Head of caudate nucleus (tissue), 42 donors: ENCODE measurements at regions not wholly inside any gene's neighbourhood (a gene's known extent, or its start where the extent isn't known, plus 50 kb on each side); places are given as distances from the start of the nearest gene placed in this dataset.

ENCODE experiments used
- DNase-seq, 42 donors: peaks; one replicate each; pipeline versions ENCODE4 v3.0.0 to v3.0.0-alpha.2; 2020 to 2021; ENCODE audit warnings: mixed read lengths in 7 of 42
- intact Hi-C: fragments of 100-400 bp; cut with DNase I; formaldehyde crosslinking; loops from one replicate; pipeline ENCODE4 v1.15.0; 2022

DNA sequence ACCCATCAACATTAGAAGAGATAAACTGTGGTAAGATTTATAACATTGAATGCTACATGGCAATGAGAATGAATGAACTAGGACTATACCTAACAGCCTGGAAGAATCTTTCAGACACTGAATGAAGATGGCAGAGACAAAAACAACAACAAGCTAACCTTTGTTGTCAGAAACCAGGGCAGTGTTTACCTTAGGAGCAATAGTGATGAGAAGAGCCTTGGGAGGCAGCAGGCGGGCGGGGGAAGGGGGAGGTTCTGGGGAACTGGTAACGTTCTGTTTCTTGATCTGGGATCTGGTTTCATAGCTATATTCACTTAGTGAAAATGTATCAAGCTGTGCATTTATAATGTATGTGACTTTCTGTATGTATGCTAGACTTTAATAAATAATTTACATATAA lies 139.0 kb upstream of the TNRC6C start:
- intact Hi-C loops, result no loop called here
- no peak for DNase-seq

DNA sequence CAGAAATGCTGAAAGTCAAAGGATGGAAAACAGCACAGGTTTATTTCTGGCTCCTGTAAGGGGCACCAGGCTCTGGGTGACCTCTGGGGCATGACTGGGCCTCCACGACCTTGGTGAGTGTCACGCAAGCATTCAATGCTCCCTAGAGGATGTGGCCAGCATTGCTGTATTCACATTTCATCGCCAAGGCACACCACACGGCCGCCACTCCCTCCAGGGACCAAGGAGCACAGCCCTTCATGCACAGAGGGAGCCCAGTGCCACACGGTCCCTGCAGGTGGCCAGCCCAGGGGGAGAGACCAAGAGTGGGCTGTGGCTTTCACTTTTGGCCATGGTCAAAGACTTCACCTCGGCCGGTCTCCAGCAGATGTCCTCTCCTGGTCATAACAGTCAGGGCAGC lies 137.4 kb upstream of the TNRC6C start:
- intact Hi-C loops, result no loop called here
- DNase-seq, result peak in 7 of 42 donors; percentile 14 to 57 (median 32)

DNA sequence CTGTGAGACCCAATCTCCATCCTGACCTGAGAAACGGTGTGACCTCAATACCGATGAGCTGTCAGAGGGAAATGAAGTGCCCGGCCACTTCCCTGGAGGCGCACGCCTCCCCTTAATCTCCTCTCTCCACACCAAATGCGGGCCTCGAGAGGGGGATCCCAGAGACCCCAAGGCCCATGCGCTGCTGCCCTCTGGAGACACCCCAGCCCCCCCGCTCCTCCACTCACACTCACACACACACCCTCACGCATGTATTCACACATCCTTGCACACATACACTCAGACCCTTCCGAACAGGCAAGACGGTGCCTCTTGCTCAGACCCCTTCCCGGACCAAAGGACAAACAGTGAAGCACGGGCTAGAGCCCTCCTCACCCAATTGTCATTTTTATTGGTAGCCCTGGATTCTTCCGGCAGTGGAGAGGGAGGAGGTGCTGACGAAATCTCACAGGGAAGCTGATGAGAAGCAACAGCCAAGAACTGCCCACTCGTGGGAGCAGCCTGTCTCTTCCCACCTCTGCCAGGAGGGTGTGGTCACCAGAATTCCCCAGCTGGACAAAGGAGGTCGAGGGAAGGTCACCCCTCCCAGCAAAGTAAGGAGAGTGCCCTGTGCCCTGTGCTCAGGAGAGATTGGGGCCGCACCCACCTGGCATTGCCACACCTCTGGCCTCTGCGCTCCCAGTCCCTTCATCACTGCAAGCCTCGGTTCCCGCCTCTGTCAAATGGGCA lies 136.0 kb upstream of the TNRC6C start:
- intact Hi-C loops, result no loop called here
- no peak for DNase-seq

DNA sequence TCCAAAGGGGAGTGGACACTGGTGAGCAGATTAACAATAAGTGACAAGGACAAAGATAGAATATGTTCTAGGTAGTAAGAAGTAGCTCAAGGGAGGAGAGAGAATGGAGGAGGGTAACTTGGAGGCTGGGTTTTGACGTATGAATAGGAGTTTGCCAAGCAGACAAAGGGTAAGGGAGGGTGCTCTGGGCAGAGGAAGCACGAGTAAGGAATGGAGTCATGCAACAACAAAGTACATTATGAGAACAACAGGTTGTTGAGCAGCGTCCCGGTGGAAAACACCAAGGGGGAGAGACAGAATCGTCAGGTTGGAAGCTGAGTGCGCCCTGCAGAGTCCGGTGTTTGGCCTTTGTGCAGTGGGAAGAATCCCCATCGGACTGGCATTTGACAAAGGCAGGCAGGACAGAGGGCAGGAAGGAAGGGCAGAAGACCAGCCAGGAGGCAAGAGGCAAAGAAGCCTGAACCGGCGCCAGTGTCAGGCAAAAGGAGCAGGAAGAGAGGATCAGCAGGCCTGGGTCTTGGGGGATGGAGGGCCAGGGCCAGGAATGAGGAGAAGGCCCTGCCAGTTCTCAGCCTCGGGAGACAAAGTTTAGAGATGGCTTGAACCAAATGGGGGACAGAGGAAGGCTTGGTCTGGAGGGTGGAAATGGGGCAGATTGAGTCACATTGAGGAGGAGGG lies 134.3 kb upstream of the TNRC6C start:
- DNase-seq, result no peak
- intact Hi-C loops, result no loop called here

DNA sequence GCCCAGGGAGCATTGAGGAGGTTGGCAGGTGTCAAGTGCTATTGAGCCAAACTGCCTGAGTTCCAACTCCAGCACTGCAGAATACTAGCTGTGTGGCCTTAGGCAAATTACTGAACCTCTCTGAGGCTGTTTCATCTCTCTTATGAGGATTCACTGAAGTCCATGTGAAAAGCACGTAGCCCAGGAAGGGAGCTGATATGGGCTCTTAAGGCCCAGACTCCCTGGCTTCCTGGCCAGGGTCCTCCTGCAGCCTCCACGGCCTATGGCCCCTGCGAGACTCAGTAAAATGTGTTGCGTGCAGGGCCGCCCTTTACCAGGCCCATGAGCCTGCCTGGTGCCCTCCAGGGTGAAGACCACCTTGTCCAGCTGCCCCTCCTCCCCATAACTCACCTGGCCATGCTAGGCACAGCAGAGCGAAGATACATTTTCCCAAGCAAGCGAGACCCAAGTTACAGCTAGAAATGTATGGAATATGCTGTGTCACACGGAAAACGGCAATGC lies 133.7 kb upstream of the TNRC6C start:
- intact Hi-C loops, result no loop called here
- peak in 2 of 42 donors; percentile 6 to 13 for DNase-seq

DNA sequence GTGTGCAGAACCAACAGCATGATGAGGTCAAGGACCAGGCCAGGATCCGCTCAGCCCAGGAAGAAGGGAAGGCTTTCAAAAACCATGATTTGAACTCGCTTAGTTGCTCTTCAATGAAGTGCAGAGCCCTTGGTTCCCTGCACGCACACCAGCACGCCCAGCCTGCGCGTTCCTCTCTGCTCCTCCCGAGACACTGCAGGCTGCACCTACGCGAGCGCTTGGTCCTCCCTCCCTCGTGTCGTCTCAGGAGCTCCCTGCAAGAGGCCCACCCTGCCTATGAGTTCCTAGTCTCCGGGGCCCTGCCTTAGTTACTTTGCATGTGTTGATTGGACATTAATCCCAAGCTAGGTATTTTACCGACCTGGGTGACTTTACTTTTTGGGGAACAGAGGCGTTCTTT lies 132.9 kb upstream of the TNRC6C start:
- DNase-seq, result peak in 36 of 42 donors; percentile 18 to 88 (median 62)
- intact Hi-C loops, result no loop called here

DNA sequence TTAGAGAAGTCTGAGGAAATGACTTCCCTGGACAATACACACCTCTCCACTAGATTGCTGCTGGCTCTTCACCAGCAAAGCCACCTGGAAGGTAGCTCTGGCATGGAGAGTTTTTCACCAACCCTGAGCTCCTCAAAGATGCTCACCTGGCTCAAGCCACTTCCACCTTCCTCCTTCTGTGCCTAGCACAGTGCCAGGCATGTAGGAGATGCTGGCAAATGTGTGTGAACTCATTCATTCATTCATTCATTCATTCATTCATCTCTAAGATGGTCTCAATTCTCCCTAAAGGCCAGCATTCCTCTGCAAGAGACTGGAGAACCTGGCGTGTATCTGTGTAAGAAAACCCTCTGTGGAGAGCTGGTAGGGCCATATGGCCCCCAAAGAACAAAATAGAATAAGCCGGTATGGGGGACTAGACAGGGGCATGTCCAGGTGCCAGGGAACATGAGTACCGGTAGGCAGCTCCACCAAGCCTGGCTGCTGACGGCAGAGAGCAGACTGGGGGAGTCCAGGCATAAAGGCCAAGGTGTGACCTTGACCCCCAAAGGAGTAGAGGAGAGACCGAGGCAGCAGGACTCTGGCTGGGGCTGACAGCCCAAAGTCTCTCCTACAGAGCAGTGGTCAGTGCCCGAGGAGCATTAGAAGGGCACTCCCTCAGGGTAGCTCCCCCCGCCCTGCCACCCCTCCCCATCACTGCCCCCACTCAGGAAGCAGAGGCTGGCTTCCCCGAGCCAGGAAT lies 132.2 kb upstream of the TNRC6C start:
- peak in 5 of 42 donors; percentile 3 to 15 (median 8) for DNase-seq
- intact Hi-C loops, result no loop called here

DNA sequence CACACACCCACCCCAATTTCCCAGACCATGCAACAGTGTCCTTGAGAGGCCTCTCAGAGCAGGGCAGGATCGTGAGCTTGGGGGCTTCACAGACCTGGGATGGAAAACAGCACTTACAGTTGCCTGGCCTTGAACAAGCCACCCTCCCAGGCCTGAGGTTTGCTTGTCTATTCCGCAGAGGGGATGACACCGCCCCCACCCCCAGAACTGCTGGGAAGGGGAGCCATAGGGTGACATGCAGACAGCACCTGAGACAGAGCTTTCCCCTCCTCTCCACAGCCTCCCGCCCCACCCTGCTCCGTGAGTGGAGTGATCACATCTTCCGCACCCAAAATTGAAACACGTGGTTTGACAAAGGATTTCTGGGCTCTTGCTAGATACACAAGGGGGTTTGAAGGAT lies 131.5 kb upstream of the TNRC6C start:
- peak in 5 of 42 donors; percentile 18 to 49 (median 34) for DNase-seq
- intact Hi-C loops, result no loop called here

DNA sequence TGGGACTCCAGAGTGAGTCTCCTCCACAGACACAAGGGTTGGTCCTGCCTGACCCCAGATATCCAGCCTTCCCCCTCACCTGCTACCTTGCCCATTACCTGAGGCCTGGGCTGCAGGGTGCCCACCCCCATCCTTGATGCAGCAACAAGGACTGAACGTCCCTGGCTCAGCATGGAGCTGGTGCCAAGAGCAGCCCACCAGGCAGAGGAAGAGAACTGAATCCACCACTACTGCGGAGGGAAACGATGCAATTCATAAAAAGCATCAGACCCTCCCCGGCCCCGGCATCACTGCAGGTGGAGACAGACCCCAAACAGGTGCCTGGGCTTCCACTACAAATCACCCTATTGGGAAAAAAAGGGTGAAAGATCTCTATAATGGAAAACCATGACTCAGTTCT lies 131.0 kb upstream of the TNRC6C start:
- DNase-seq, result peak in 2 of 42 donors; percentile 24 to 26
- intact Hi-C loops, result no loop called here

DNA sequence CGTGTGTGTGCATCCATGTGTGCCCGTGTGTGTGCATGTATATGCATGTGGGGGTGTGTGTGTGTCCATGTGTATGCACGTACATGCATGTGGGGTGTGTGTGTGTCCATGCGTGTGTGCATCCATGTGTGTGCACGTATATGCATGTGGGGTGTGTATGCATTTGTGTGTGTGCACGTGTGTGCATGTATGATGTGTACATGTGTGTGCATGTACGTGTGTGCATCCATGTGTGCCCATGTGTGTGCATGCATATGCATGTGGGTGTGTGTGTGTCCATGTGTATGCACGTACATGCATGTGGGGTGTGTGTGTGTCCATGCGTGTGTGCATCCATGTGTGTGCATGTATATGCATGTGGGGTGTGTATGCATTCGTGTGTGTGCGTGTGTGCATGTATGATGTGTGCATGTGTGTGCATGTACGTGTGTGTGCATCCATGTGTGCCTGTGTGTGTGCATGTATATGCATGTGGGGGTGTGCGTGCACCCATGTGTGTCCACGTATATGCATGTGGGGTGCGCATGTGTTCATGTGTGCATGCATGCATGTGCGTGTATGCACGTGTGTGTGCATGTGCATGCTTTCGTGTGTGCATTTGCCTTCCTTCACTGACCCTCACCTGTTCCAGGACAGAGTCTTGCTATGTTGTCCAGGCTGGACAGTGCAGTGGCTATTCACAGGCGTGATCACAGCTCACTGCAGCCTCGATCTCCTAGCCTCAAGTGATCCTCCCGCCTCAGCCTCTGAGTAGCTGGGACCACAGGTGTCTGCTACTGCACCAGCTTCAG lies 129.6 kb upstream of the TNRC6C start:
- intact Hi-C loops, result no loop called here
- DNase-seq, result peak in 2 of 42 donors; percentile 10 to 23

DNA sequence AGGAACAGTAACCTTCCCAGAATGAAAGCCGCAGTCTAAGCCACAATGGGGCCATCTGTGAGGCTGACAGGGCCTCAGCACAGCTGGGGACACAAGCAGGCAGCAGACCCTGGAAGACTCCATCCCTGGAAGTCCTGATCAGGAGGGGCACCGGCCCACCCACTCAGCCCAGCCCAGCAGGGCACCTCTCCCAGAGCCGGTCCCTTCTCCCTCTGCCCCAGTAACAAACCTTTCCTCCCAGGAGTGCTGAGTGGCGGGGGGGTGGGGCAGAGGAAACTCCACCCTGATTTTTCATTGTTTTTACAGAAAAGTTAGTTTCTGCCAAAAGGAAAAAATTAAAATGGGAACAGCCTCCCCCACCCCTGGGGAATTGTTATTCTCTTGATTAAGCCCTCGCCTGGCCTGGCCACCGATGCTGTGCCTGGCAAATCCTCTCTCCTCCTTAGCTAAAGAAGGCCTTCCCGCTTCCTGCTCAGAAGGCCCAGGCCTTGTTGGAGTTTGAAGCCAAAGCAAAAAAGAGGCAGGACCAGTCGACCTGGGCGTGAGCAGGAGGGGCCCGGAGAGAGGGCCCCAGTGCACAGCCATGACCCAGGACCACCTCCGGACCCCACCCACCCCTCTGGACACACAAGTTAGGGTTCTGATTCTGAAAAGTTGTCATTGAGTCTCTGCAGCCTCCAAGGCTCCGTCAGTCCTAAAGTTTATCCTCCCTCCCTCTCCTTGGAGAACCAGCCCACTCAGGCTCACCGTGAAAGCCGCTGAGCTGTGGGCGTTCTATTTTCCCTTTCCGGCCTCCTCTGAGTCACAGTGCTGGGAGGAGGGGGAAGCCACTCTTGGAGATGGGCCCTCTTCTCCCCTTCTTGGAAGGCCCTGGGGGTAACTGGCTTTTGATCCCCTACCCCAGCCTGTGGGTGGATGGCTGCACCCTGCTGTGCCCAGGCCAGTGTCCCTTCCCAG lies 128.4 kb upstream of the TNRC6C start:
- intact Hi-C loops, result no loop called here
- peak; percentile 18 to 91 (median 72) for DNase-seq

DNA sequence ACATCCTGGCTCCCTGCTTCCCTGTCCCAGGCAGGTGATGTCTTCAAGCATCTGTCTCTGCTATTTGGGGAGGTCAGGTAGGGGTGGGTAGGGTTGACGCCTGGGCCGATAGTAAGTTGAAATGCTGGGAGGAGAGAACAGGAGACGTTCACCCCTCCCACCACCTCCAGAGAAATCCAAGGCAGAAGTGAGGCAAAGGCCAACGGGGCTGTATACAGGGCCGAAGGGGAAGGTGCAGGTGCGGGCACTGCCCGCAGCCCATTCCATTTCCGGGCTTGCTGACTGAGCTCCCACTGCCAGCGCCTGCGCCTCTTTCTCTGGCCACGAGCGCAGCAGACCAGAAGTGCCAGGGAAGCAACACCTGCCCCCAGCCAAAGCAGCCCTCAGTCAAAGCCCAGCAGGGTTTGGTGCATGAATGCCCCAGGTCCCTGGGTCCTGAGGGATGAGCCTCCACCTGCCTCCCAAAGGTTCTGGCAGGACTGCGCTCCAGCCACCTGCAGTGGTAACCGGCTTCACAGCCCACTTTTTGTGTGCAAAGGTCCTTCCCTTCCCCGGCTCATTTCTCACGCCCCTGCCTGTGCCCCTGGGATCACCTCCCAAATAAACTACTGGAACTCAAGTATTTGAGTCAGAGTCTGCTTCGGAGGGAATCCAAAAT lies 127.6 kb upstream of the TNRC6C start:
- intact Hi-C loops, result no loop called here
- peak in 3 of 42 donors; percentile 8 to 25 (median 21) for DNase-seq

DNA sequence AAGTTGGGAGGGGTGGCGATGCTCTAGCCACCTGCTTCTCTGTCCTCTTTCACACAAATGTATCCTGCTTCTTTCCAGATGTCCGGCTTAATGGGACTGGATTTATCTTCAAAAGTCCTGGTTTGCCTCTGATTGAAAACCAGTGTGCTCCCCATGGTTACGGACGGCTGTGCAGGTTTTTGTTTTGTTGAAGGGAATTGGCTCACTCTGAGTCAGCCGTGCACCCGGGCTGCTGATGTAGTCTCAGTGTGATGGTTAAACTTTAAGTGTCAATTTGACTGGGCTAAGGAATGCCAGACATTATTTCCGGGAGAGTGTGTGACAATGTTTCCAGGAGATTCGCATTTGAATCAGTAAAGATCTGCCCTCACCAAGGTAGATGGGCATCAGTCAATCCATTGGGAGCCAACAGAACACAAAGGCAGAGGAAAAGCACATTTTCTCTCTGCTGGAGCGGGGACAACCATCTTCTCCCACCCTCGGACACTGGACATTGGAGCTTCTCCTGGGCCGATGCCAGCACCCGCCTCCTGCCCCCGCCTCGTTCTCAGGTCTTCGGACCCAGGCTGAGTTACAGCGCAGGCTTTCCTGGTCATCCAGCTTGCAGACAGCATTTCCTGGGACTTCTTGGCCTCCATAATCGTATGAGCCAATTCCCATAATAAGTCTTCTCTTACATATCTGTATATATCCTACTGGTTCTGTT lies 126.9 kb upstream of the TNRC6C start:
- DNase-seq, result peak in 4 of 42 donors; percentile 14 to 53 (median 22)
- intact Hi-C loops, result no loop called here

DNA sequence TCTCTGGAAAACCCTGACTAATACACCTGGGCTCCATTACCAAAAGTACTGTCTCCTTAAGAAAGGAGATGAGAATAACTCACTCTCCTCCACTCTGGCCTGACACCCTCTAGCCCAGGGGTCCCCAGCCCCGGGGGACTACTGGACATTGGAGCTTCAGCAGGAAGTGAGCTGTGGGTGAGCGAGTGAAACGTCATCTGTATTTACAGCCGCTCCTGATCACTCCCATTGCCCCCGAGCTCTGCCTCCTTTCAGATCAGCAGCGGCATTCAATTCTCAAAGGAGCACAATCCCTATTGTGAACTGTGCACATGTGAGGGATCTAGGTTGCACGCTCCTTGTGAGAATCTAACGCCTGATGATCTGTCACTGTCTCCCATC lies 126.3 kb upstream of the TNRC6C start:
- intact Hi-C loops, result no loop called here
- peak in 3 of 42 donors; percentile 5 to 25 (median 8) for DNase-seq

DNA sequence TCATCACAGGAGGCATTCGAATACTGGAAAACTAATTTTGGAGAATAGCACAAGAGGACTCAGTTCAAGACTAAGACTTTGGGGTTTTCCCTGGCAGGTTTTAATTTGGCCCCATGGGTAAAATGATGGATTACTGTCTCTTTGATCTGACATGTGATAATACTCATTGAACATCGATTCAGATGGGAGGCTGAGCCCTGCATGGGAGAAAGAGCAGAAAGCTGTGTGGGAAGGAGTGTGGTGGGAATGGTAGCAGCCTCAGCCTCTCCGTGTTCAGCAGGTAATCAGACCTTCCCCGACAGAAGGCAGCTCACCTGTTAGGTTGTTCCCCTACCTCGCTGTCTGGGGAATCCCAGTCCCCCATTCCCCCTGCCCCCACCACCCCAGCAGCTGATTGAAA lies 124.7 kb upstream of the TNRC6C start:
- peak in 1 of 42 donors; percentile 15 for DNase-seq
- intact Hi-C loops, result no loop called here

DNA sequence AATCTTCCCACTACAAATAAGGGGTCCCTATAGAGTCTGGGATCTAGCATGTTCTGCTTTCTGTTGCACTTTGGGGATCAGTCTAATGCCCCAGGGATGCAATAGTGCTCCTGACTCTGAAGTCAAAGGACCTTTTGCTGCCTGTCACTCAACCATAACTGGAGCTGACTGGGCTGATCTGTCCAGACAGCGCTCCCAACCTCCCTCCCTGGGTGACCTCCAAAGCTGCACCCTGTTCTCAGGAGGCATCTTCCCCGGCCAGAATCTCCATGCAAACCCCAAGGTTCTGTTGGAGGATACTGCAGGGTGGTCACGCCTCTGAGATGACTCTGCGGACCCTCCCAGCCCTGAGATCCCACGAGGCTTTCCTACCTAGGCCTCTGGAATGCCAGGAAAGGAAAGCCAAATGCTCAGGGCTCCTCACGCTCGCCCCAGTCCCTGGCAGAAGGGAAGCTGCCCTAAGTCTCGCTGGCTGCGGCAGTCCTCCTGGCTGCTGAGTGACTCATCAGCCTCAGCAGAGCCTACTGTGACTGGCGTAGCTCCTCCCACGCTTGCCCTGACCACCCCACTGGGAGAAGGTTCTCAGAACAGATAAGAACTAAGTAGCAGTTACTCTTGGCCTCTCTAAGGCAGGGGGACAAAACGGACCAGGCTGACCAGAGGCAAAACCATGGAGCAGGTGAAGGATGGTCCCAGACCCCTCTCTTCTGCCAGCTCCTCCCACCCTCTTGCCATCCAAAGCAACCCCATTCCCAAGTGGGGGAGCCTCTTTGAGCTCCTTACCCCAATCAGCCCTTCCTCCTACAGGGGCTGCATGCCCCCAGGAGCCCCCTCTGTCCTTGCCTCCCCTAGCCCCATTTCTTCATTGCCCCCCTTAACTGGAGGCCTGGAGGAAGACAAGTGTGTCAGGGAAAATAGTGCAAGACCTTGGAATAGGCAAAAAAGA lies 124.1 kb upstream of the TNRC6C start:
- intact Hi-C loops, result no loop called here

More for the DNA sequence above, 124.1 kb upstream of the TNRC6C start:
- DNase-seq, result peak in 3 of 42 donors; percentile 17 to 24 (median 19)
